CD4-positive, alpha-beta T cell treated with Interleukin-17A for 4 hours (primary cell): ENCODE measurements at regions not wholly inside any gene's neighbourhood (a gene's known extent, or its start where the extent isn't known, plus 50 kb on each side); places are given as distances from the start of the nearest gene placed in this dataset.
"Not testable (repeated sequence)": the region's sequence is repeated elsewhere in the genome, so short reads cannot be mapped to it uniquely, and the experiment has no call there.

Experiments used
- DNase-seq: peaks from one replicate; pipeline ENCODE4 v3.0.0-alpha.2; 2020; ENCODE audit warnings: mixed read lengths

- DNase-seq, result no peak
Observed at GRCh38 chr9:135394131-135394530, 85.5 kb upstream of the PPP1R26 start.

GRCh38 chr9:135394699-135395645 lies 84.6 kb upstream of the PPP1R26 start:
- DNase-seq, result no peak

- DNase-seq, result no peak
Observed at GRCh38 chr9:135397142-135397541, 82.4 kb upstream of the PPP1R26 start.

- DNase-seq, result no peak
Observed at GRCh38 chr9:135399000-135399649, 80.5 kb upstream of the PPP1R26 start.

- DNase-seq, result no peak
Observed at GRCh38 chr9:135400496-135400895, 79.1 kb upstream of the PPP1R26 start.

GRCh38 chr9:135401218-135401617 lies 78.4 kb upstream of the PPP1R26 start:
- no peak for DNase-seq

GRCh38 chr9:135402048-135402738 lies 77.4 kb upstream of the PPP1R26 start:
- no peak for DNase-seq

GRCh38 chr9:135402739-135403695 lies 76.6 kb upstream of the PPP1R26 start:
- no peak for DNase-seq

GRCh38 chr9:135403733-135404450 lies 75.7 kb upstream of the PPP1R26 start:
- no peak for DNase-seq

- DNase-seq, result no peak
Observed at GRCh38 chr9:135404451-135405144, 75.0 kb upstream of the PPP1R26 start.

- not testable (repeated sequence) for DNase-seq
Observed at GRCh38 chr9:135405145-135405464, 74.5 kb upstream of the PPP1R26 start.

- no peak for DNase-seq
Observed at GRCh38 chr9:135408476-135409254, 70.9 kb upstream of the PPP1R26 start.

- no peak for DNase-seq
Observed at GRCh38 chr9:135409286-135410200, 70.0 kb upstream of the PPP1R26 start.

- no peak for DNase-seq
Observed at GRCh38 chr9:135410421-135410820, 69.2 kb upstream of the PPP1R26 start.

GRCh38 chr9:135410831-135411473 lies 68.6 kb upstream of the PPP1R26 start:
- DNase-seq, result no peak

GRCh38 chr9:135411605-135412004 lies 68.0 kb upstream of the PPP1R26 start:
- not testable (repeated sequence) for DNase-seq

GRCh38 chr9:135412315-135413085 lies 67.1 kb upstream of the PPP1R26 start:
- DNase-seq, result peak; percentile 66

- DNase-seq, result no peak
Observed at GRCh38 chr9:135413086-135413375, 66.6 kb upstream of the PPP1R26 start.
